Thyroid gland (tissue), 4 donors: ENCODE measurements at regions not wholly inside any gene's neighbourhood (a gene's known extent, or its start where the extent isn't known, plus 50 kb on each side); places are given as distances from the start of the nearest gene placed in this dataset.

Experiments used
- POLR2A ChIP-seq, 2 donors: fragments of 450-650 bp; IDR thresholded peaks; one replicate each; pipeline ENCODE4 v1.6.1; 2017; ENCODE audit warnings: antibody characterized with exemption in 2 of 2, mild to moderate bottlenecking in 2 of 2, moderate library complexity in 1 of 2
- TF ChIP-seq, protein P1 (sequence below), 6 experiments: fragments of 200-600 bp in 3 of 6; fragments of 450-650 bp in 3 of 6; sonication (generic) in 3 of 6; IDR thresholded peaks; one replicate each; pipeline ENCODE4 v1.5.1; 2016 to 2019; ENCODE audit warnings: antibody characterized with exemption in 6 of 6, mild to moderate bottlenecking in 2 of 6, inconsistent platforms in 1 of 6, moderate library complexity in 1 of 6

DNA sequence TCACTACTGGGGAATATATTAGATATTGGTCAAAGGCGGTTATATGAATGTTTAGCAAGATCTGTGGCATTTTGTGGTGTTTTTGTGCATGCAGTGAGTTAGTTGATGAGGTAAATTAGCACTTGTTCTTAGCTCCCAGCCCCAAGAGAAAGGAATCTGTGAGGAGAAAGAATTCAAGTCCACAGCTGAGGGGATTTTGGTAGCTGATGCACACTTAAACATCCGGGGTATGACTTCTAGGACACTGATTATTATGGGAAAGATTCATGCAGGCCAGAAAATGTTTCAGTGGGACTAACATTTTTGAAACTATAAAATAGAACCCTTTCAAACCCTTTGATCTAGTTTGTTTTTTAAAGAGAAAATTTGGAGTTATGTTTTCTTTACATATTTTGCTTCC is 118.2 kb upstream of the RPS23 start:
- TF ChIP-seq, protein P1, sequence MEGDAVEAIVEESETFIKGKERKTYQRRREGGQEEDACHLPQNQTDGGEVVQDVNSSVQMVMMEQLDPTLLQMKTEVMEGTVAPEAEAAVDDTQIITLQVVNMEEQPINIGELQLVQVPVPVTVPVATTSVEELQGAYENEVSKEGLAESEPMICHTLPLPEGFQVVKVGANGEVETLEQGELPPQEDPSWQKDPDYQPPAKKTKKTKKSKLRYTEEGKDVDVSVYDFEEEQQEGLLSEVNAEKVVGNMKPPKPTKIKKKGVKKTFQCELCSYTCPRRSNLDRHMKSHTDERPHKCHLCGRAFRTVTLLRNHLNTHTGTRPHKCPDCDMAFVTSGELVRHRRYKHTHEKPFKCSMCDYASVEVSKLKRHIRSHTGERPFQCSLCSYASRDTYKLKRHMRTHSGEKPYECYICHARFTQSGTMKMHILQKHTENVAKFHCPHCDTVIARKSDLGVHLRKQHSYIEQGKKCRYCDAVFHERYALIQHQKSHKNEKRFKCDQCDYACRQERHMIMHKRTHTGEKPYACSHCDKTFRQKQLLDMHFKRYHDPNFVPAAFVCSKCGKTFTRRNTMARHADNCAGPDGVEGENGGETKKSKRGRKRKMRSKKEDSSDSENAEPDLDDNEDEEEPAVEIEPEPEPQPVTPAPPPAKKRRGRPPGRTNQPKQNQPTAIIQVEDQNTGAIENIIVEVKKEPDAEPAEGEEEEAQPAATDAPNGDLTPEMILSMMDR (IDR thresholded peaks at IDR 0.05) = no peak
- TF ChIP-seq POLR2A (IDR thresholded peaks at IDR 0.05) = no peak
